GM23338 (cell line): ENCODE measurements at regions not wholly inside any gene's neighbourhood (a gene's known extent, or its start where the extent isn't known, plus 50 kb on each side); places are given as distances from the start of the nearest gene placed in this dataset.

Experiments
- CREB1 ChIP-seq: fragments of 250-450 bp; sonication (Bioruptor Pico); IDR thresholded peaks from 2 replicates; pipeline ENCODE4 v1.5.0; 2020; ENCODE audit warnings: low read depth, mild to moderate bottlenecking, moderate library complexity
- ETS1 ChIP-seq: IDR thresholded peaks from 2 replicates; pipeline ENCODE4 v1.6.1; 2016; ENCODE audit warnings: antibody characterized with exemption
- EZH2 ChIP-seq: fragments of 200-600 bp; sonication (generic); IDR thresholded peaks from one replicate; pipeline ENCODE4 v1.8.0; 2017; ENCODE audit warnings: antibody characterized with exemption, mild to moderate bottlenecking, low read depth; ENCODE audit not compliant: unreplicated experiment
- EZH2phosphoT487 ChIP-seq: fragments of 200-600 bp; sonication (generic); IDR thresholded peaks from one replicate; pipeline ENCODE4 v1.8.1; 2018; ENCODE audit warnings: antibody characterized with exemption; ENCODE audit not compliant: unreplicated experiment
- JUNB ChIP-seq: IDR thresholded peaks from one replicate; pipeline ENCODE4 v1.6.1; 2016; ENCODE audit warnings: antibody characterized with exemption; ENCODE audit not compliant: unreplicated experiment
- NANOG ChIP-seq: IDR thresholded peaks from 2 replicates; pipeline ENCODE4 v1.6.1; 2016; ENCODE audit warnings: antibody characterized with exemption, borderline replicate concordance
- POLR2AphosphoS5 ChIP-seq: IDR thresholded peaks from 2 replicates; pipeline ENCODE4 v1.6.1; 2016; ENCODE audit warnings: antibody characterized with exemption, low read depth
- REST ChIP-seq: IDR thresholded peaks from one replicate; pipeline ENCODE4 v1.6.1; 2018; ENCODE audit warnings: antibody characterized with exemption; ENCODE audit not compliant: unreplicated experiment
- STAT1 ChIP-seq: IDR thresholded peaks from one replicate; pipeline ENCODE4 v1.6.1; 2016; ENCODE audit warnings: antibody characterized with exemption; ENCODE audit not compliant: unreplicated experiment
- ZNF114 ChIP-seq: fragments of 250-450 bp; sonication (Bioruptor Pico); IDR thresholded peaks from 2 replicates; pipeline ENCODE4 v1.5.0; 2020; ENCODE audit warnings: mild to moderate bottlenecking, moderate library complexity
- ZNF331 ChIP-seq: fragments of 250-450 bp; sonication (Bioruptor Pico); IDR thresholded peaks from 2 replicates; pipeline ENCODE4 v1.5.0; 2020; ENCODE audit warnings: low read depth, mild to moderate bottlenecking, moderate library complexity
- ZNF462 ChIP-seq: fragments of 250-450 bp; sonication (Bioruptor Pico); IDR thresholded peaks from 2 replicates; pipeline ENCODE4 v1.5.0; 2020; ENCODE audit warnings: mild to moderate bottlenecking, moderate library complexity
- TF ChIP-seq, protein P1 (sequence below), 2 experiments: fragments of 200-600 bp in 1 of 2; sonication (generic) in 1 of 2; conservative IDR thresholded peaks; 2 replicates each; pipeline versions ENCODE4 v1.5.1 to v1.6.1; 2016 to 2017; ENCODE audit warnings: antibody characterized with exemption in 2 of 2, low read depth in 2 of 2, mild to moderate bottlenecking in 2 of 2, moderate library complexity in 1 of 2

GRCh38 chr1:234758851-234759250 is 148.9 kb upstream of the IRF2BP2 start:
- TF ChIP-seq CREB1: no peak
- TF ChIP-seq, protein P1, sequence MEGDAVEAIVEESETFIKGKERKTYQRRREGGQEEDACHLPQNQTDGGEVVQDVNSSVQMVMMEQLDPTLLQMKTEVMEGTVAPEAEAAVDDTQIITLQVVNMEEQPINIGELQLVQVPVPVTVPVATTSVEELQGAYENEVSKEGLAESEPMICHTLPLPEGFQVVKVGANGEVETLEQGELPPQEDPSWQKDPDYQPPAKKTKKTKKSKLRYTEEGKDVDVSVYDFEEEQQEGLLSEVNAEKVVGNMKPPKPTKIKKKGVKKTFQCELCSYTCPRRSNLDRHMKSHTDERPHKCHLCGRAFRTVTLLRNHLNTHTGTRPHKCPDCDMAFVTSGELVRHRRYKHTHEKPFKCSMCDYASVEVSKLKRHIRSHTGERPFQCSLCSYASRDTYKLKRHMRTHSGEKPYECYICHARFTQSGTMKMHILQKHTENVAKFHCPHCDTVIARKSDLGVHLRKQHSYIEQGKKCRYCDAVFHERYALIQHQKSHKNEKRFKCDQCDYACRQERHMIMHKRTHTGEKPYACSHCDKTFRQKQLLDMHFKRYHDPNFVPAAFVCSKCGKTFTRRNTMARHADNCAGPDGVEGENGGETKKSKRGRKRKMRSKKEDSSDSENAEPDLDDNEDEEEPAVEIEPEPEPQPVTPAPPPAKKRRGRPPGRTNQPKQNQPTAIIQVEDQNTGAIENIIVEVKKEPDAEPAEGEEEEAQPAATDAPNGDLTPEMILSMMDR (conservative IDR thresholded peaks at IDR 0.05; ENCODE audit: low read depth in 2 of 2): no peak
- TF ChIP-seq EZH2: no peak
- no peak for TF ChIP-seq ETS1
- TF ChIP-seq JUNB: no peak
- TF ChIP-seq REST: no peak
- TF ChIP-seq POLR2AphosphoS5: no peak
- TF ChIP-seq ZNF331 (CRISPR knock-in tag): no peak
- TF ChIP-seq EZH2phosphoT487: no peak
- TF ChIP-seq ZNF114 (CRISPR knock-in tag): no peak
- TF ChIP-seq STAT1: no peak
- no peak for TF ChIP-seq ZNF462 (CRISPR knock-in tag)
- no peak for TF ChIP-seq NANOG
